Mesenchymal stem cell (in vitro differentiated cells and primary cell): ENCODE measurements at regions not wholly inside any gene's neighbourhood (a gene's known extent, or its start where the extent isn't known, plus 50 kb on each side); places are given as distances from the start of the nearest gene placed in this dataset.

ENCODE experiments used
- DNase-seq: peaks from one replicate; pipeline ENCODE4 v3.0.0-alpha.2; 2013
- H2AFZ ChIP-seq: one replicate; pipeline ENCODE4 v1.6.1; 2013; ENCODE audit warnings: low read depth, mild to moderate bottlenecking, control low read depth, inconsistent platforms, low read length, moderate library complexity
- H2AK5ac ChIP-seq: 2 replicates; pipeline ENCODE4 v1.6.1; 2013; ENCODE audit warnings: low read length, moderate library complexity, mild to moderate bottlenecking, inconsistent platforms; ENCODE audit not compliant: severe bottlenecking
- H2BK120ac ChIP-seq: one replicate; pipeline ENCODE4 v1.6.1; 2013; ENCODE audit warnings: low read depth, mild to moderate bottlenecking, inconsistent platforms, low read length, moderate library complexity
- H2BK12ac ChIP-seq, 2 experiments: one replicate each; pipeline ENCODE4 v1.6.1; 2013; ENCODE audit warnings: inconsistent platforms in 2 of 2, low read length in 2 of 2, mild to moderate bottlenecking in 2 of 2, moderate library complexity in 2 of 2, control low read depth in 1 of 2
- H2BK15ac ChIP-seq: one replicate; pipeline ENCODE4 v1.6.1; 2013; ENCODE audit warnings: mild to moderate bottlenecking, low read depth, inconsistent platforms; ENCODE audit not compliant: poor library complexity, severe bottlenecking
- H2BK5ac ChIP-seq: 2 replicates; pipeline ENCODE4 v1.6.1; 2013; ENCODE audit warnings: low read depth, mild to moderate bottlenecking, low read length, control low read depth, inconsistent platforms; ENCODE audit not compliant: poor library complexity, severe bottlenecking
- H3K14ac ChIP-seq, 2 experiments: one replicate each; pipeline ENCODE4 v1.6.1; 2013; ENCODE audit warnings: inconsistent platforms in 2 of 2, low read length in 2 of 2, control low read depth in 1 of 2, mild to moderate bottlenecking in 1 of 2, moderate library complexity in 1 of 2
- H3K18ac ChIP-seq, 2 experiments: one replicate each; pipeline ENCODE4 v1.6.1; 2013; ENCODE audit warnings: inconsistent platforms in 2 of 2, low read length in 2 of 2, control low read depth in 1 of 2, low read depth in 1 of 2, mild to moderate bottlenecking in 1 of 2
- H3K23ac ChIP-seq, 2 experiments: one replicate each; pipeline ENCODE4 v1.6.1; 2013; ENCODE audit warnings: inconsistent platforms in 2 of 2, low read length in 2 of 2, mild to moderate bottlenecking in 2 of 2, moderate library complexity in 2 of 2, control low read depth in 1 of 2
- H3K27ac ChIP-seq: 2 replicates; pipeline ENCODE4 v1.5.1; 2013; ENCODE audit warnings: mild to moderate bottlenecking, moderate library complexity, low read length, control low read depth, inconsistent platforms; ENCODE audit not compliant: poor library complexity, severe bottlenecking
- H3K27me3 ChIP-seq, 2 experiments: 2 replicates each; pipeline versions ENCODE4 v1.6.1 to v1.7.0; 2013; ENCODE audit warnings: low read length in 2 of 2, mild to moderate bottlenecking in 2 of 2, moderate library complexity in 2 of 2, control low read depth in 1 of 2, inconsistent platforms in 1 of 2; ENCODE audit not compliant: control insufficient read depth in 1 of 2, insufficient read depth in 1 of 2
- H3K36me3 ChIP-seq, 2 experiments: 2 replicates each; pipeline versions ENCODE4 v1.6.1 to v1.7.0; 2013; ENCODE audit warnings: low read length in 2 of 2, control low read depth in 1 of 2, inconsistent platforms in 1 of 2, low read depth in 1 of 2, mild to moderate bottlenecking in 1 of 2; ENCODE audit not compliant: insufficient read depth in 2 of 2, control insufficient read depth in 1 of 2
- H3K4ac ChIP-seq, 2 experiments: one replicate each; pipeline ENCODE4 v1.6.1; 2013; ENCODE audit warnings: inconsistent platforms in 2 of 2, low read length in 2 of 2, mild to moderate bottlenecking in 2 of 2, moderate library complexity in 2 of 2, control low read depth in 1 of 2, low read depth in 1 of 2
- H3K4me1 ChIP-seq: 2 replicates; pipeline ENCODE4 v1.6.1; 2013; ENCODE audit warnings: low read depth, low read length, control low read depth; ENCODE audit not compliant: control insufficient read depth, insufficient read depth
- H3K4me2 ChIP-seq: 2 replicates; pipeline ENCODE4 v1.6.1; 2013; ENCODE audit warnings: low read length, mild to moderate bottlenecking, inconsistent platforms; ENCODE audit not compliant: poor library complexity, severe bottlenecking
- H3K4me3 ChIP-seq, 2 experiments: 2 replicates each; pipeline versions ENCODE4 v1.5.1 to v1.7.0; 2013; ENCODE audit warnings: low read length in 2 of 2, mild to moderate bottlenecking in 2 of 2, control low read depth in 1 of 2, low read depth in 1 of 2; ENCODE audit not compliant: insufficient read depth in 1 of 2
- H3K79me1 ChIP-seq: replicated peaks from 2 replicates; pipeline ENCODE4 v1.6.1; 2013; ENCODE audit warnings: mild to moderate bottlenecking, control low read depth, low read length, inconsistent platforms; ENCODE audit not compliant: poor library complexity, severe bottlenecking
- H3K9ac ChIP-seq: 2 replicates; pipeline ENCODE4 v1.7.0; 2013; ENCODE audit warnings: mild to moderate bottlenecking, low read length, moderate library complexity
- H3K9me3 ChIP-seq: 2 replicates; pipeline ENCODE4 v1.7.0; 2013; ENCODE audit warnings: mild to moderate bottlenecking, low read length; ENCODE audit not compliant: control insufficient read depth
- H4K8ac ChIP-seq: one replicate; pipeline ENCODE4 v1.6.1; 2013; ENCODE audit warnings: inconsistent platforms, mild to moderate bottlenecking, low read length, moderate library complexity
- H4K91ac ChIP-seq: one replicate; pipeline ENCODE4 v1.6.1; 2013; ENCODE audit warnings: mild to moderate bottlenecking, low read length, inconsistent platforms
- WGBS: methylation state at CpG from one replicate; pipeline ENCODE4 v1.1.7; 2013; ENCODE audit warnings: mixed read lengths; 5-methylcytosine and 5-hydroxymethylcytosine counted together

DNA sequence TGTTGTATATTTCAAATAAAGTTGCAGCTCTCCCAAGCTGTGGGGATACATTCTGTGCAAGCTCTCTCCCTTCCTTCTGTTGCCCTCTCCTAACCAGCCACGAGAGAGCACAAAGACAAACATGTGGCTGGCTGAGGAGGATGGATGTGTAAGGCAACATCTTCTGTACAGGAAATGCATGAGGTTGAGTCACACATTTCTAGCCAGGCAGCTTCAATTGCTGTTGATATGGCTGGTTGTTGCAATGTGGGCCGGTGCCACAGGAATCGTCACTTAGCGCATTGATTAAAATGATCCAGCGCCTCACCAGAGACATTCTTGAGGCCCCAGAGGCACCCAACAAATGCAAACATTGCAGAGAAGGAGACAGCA, 207.1 kb downstream of the ICE1 start:
- Histone ChIP-seq H3K14ac (no peak overlapping the region), H2AFZ (no peak overlapping the region), H4K8ac (no peak overlapping the region), H3K4me1 (no peaks in the 10 kb centered on the region), H3K36me3 (no peaks in the 10 kb centered on the region), H2BK15ac (no peak overlapping the region), H3K4me3 (no peak overlapping the region), H3K23ac (no peak overlapping the region), H3K27me3 (no peaks in the 10 kb centered on the region), H3K79me1 (no peaks in the 10 kb centered on the region), H2BK120ac (no peak overlapping the region), H3K18ac (no peak overlapping the region), H4K91ac (no peak overlapping the region), H2BK12ac (no peak overlapping the region), H2AK5ac (no peak overlapping the region), H3K9ac (no peak overlapping the region), H2BK5ac (no peak overlapping the region), H3K27ac (no peak overlapping the region), H3K4me2 (no peak overlapping the region), H3K4ac (no peak overlapping the region), H3K9me3 (no peaks in the 10 kb centered on the region)
- no peak for DNase-seq
- WGBS: 55% methylated on average over 5 of the region's 5 CpGs

DNA sequence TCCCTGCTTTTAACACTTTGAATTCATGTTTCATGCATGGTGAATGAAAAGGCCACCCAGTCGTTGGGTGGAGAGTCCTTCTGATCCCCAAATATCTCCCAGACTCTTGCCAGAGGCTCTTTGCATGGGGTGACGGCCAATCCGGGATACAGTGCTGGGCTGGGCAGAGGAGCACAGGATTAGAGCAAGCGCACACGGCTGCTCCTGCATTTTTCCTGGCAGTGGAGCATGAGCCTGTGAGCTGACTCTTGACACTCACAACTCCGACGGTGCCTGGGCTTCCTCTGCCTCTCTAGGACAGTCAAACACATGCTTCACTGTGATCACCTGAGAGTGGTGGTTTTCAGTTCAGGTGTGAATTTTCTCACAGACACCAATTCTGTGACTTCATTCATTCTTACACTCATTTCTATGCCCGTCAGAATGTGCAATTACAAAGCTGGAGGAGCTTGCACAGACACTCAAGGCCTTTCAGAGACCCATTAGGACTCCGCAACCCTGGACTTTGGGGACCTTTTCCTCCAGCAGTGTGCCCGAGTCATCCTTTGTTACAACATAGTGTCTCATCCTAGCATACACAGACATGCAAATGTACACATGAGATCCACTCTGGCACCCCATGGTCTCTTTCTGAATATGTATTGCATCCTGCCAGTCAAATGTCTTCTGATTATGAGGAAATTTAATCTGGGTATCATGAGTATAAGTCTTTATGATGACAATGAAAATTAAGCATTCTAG, 206.6 kb downstream of the ICE1 start:
- no peak overlapping the region for H4K8ac ChIP-seq
- H3K36me3 ChIP-seq: no peaks in the 10 kb centered on the region
- no peak overlapping the region for H3K4ac ChIP-seq
- no peak for DNase-seq
- H4K91ac ChIP-seq: no peak overlapping the region
- H3K4me3 ChIP-seq: no peak overlapping the region
- no peak overlapping the region for H3K9ac ChIP-seq
- H3K27ac ChIP-seq: no peak overlapping the region
- whole genome bisulfite sequencing: 77% methylated on average over 9 of the region's 10 CpGs
- no peaks in the 10 kb centered on the region for H3K27me3 ChIP-seq
- H2BK12ac ChIP-seq: no peak overlapping the region
- no peak overlapping the region for H3K4me2 ChIP-seq
- H2AFZ ChIP-seq: no peak overlapping the region
- no peaks in the 10 kb centered on the region for H3K79me1 ChIP-seq
- H3K23ac ChIP-seq: no peak overlapping the region
- H3K14ac ChIP-seq: no peak overlapping the region
- no peak overlapping the region for H2BK120ac ChIP-seq
- H3K18ac ChIP-seq: no peak overlapping the region
- H2AK5ac ChIP-seq: no peak overlapping the region
- H3K9me3 ChIP-seq: peaks cover under 1% of the 10 kb centered on the region
- H2BK15ac ChIP-seq: no peak overlapping the region
- H3K4me1 ChIP-seq: no peaks in the 10 kb centered on the region
- H2BK5ac ChIP-seq: no peak overlapping the region

DNA sequence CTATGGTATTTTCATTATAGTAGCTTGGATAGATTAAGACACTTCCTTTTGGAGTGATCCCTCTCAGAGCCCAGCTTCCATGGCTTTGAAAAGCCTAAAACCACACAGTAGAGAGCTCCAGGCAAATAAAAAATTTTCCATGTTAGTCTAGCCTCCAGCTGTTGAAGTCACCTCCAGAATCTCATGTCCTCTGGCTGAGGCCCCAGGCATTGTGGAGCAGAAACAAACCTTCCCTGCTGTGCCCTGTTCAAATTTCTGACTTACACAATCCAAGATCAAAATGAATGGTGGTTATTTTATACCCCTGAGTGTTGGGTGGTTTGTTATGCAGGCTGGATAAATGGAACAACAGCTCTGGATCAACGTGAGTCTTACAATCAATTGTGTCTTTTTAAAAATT, 203.9 kb downstream of the ICE1 start:
- no peak overlapping the region for H4K91ac ChIP-seq
- no peak overlapping the region for H3K4me2 ChIP-seq
- H3K36me3 ChIP-seq: no peaks in the 10 kb centered on the region
- H3K14ac ChIP-seq: no peak overlapping the region
- H2BK15ac ChIP-seq: no peak overlapping the region
- H3K4me1 ChIP-seq: no peaks in the 10 kb centered on the region
- H4K8ac ChIP-seq: no peak overlapping the region
- H2AK5ac ChIP-seq: no peak overlapping the region
- no peak overlapping the region for H3K9ac ChIP-seq
- no peak for DNase-seq
- H2BK120ac ChIP-seq: no peak overlapping the region
- no peak overlapping the region for H2BK12ac ChIP-seq
- H3K4me3 ChIP-seq: no peak overlapping the region
- no peak overlapping the region for H3K23ac ChIP-seq
- H3K4ac ChIP-seq: no peak overlapping the region
- no CpG with 5 or more reads among the region's 1 CpG for WGBS
- H3K27me3 ChIP-seq: no peaks in the 10 kb centered on the region
- no peak overlapping the region for H2AFZ ChIP-seq
- peaks cover 17% of the 10 kb centered on the region for H3K9me3 ChIP-seq
- H3K18ac ChIP-seq: no peak overlapping the region
- no peaks in the 10 kb centered on the region for H3K79me1 ChIP-seq
- no peak overlapping the region for H2BK5ac ChIP-seq
- no peak overlapping the region for H3K27ac ChIP-seq

DNA sequence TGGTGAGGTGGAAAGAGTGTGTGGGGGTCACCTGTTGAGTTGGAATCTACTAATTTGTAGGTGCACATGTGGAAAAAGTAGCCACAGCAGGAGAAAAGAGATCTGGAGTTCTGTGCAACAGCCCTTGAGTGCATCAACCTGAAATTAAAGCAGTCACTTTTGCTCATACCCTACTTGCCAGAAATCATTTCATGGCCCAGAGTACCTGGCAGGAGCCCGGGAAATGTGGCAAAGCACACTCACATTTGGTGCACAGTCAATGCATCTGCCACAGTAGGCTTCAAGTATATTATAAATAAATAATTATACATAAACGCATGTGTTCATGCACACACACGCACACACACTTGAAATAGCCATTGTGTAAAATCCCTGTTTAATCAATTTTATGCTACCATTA, 203.0 kb downstream of the ICE1 start:
- no peak overlapping the region for H3K9ac ChIP-seq
- H3K4me1 ChIP-seq: no peaks in the 10 kb centered on the region
- no peaks in the 10 kb centered on the region for H3K27me3 ChIP-seq
- no peak overlapping the region for H2BK5ac ChIP-seq
- no peak overlapping the region for H3K4me3 ChIP-seq
- no peak overlapping the region for H3K18ac ChIP-seq
- H2AFZ ChIP-seq: no peak overlapping the region
- H4K8ac ChIP-seq: no peak overlapping the region
- no peak overlapping the region for H3K23ac ChIP-seq
- no peak overlapping the region for H2AK5ac ChIP-seq
- H3K9me3 ChIP-seq: peaks cover 17% of the 10 kb centered on the region
- no peak overlapping the region for H2BK120ac ChIP-seq
- no peak overlapping the region for H2BK15ac ChIP-seq
- no peaks in the 10 kb centered on the region for H3K79me1 ChIP-seq
- H3K27ac ChIP-seq: no peak overlapping the region
- H3K4me2 ChIP-seq: no peak overlapping the region
- DNase-seq: no peak
- no peak overlapping the region for H3K4ac ChIP-seq
- no peaks in the 10 kb centered on the region for H3K36me3 ChIP-seq
- WGBS: 48% methylated on average over 3 of the region's 3 CpGs
- H4K91ac ChIP-seq: no peak overlapping the region
- H3K14ac ChIP-seq: no peak overlapping the region
- no peak overlapping the region for H2BK12ac ChIP-seq
